ENCODE measurements at regions not wholly inside any gene's neighbourhood (a gene's known extent, or its start where the extent isn't known, plus 50 kb on each side); places are given as distances from the start of the nearest gene placed in this dataset.

GRCh38 chr2:38505779-38506178 is 96.9 kb downstream of the HNRNPLL start:
- TF ChIP-seq CTCF (IDR thresholded peaks at IDR 0.05; ENCODE audit: extremely low read depth in 1 of 2, insufficient read depth in 1 of 2, low read depth in 1 of 2, low read length in 2 of 2) (no peak), EZH2 (IDR thresholded peaks at IDR 0.05; ENCODE audit: borderline replicate concordance, low read depth, low read length, severe bottlenecking) (no peak), JUN (IDR thresholded peaks at IDR 0.05; ENCODE audit: borderline replicate concordance, insufficient read depth, insufficient read length, low read depth) (no peak), POLR2A (IDR thresholded peaks at IDR 0.05; ENCODE audit: low read depth, low read length) (no peak), GATA2 (IDR thresholded peaks at IDR 0.05; ENCODE audit: insufficient read depth, insufficient read length, low read depth, low read length) (no peak), POLR2AphosphoS5 (IDR thresholded peaks at IDR 0.05; ENCODE audit: insufficient read depth, low read depth, low read length) (no peak)
- TF ChIP-seq, protein P1, sequence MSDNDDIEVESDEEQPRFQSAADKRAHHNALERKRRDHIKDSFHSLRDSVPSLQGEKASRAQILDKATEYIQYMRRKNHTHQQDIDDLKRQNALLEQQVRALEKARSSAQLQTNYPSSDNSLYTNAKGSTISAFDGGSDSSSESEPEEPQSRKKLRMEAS (IDR thresholded peaks at IDR 0.05; ENCODE audit: insufficient read depth, insufficient read length) = no peak
